ENCODE measurements at regions not wholly inside any gene's neighbourhood (a gene's known extent, or its start where the extent isn't known, plus 50 kb on each side); places are given as distances from the start of the nearest gene placed in this dataset.

- Histone ChIP-seq H3K4me3 (no peak overlapping the region), H3K4me1 (ENCODE audit: control insufficient read depth in 5 of 5, insufficient read depth in 5 of 5, low read length in 5 of 5) (no peaks in the 10 kb centered on the region), H3K36me3 (ENCODE audit: control insufficient read depth in 4 of 4, insufficient read depth in 4 of 4, low read length in 4 of 4) (no peaks in the 10 kb centered on the region), H3K27me3 (ENCODE audit: control insufficient read depth in 3 of 3, insufficient read depth in 3 of 3, low read length in 2 of 3) (peaks cover 7 to 51% (median 41%) of the 10 kb centered on the region in 3 donors), H3K27ac (ENCODE audit: low read depth in 1 of 2, low read length in 1 of 2) (no peak overlapping the region), H3K9ac (ENCODE audit: insufficient read depth in 1 of 2, low read length in 2 of 2) (no peak overlapping the region), H3K9me3 (ENCODE audit: control insufficient read depth in 4 of 4, insufficient read depth in 3 of 4, low read length in 3 of 4) (no peaks in the 10 kb centered on the region)
- 45 to 96% methylated on average over 1 of the region's 1 CpG for WGBS, 2 donors
- TF ChIP-seq CTCF (IDR thresholded peaks at IDR 0.05; ENCODE audit: control extremely low read depth, extremely low read depth) = no peak
- ATAC-seq (ENCODE audit: insufficient read depth, low FRiP score) (no peak), DNase-seq (no peak)
These were observed 91.0 kb downstream of the OR13H1 start for GRCh38 chrX:131634900-131635299.

- Histone ChIP-seq H3K27ac (ENCODE audit: low read depth in 1 of 2, low read length in 1 of 2) (no peak overlapping the region), H3K27me3 (ENCODE audit: control insufficient read depth in 3 of 3, insufficient read depth in 3 of 3, low read length in 2 of 3) (peaks cover 4 to 60% (median 30%) of the 10 kb centered on the region in 3 donors), H3K4me3 (no peak overlapping the region), H3K36me3 (ENCODE audit: control insufficient read depth in 4 of 4, insufficient read depth in 4 of 4, low read length in 4 of 4) (no peaks in the 10 kb centered on the region), H3K4me1 (ENCODE audit: control insufficient read depth in 5 of 5, insufficient read depth in 5 of 5, low read length in 5 of 5) (peaks cover 0 to 6% (median 3%) of the 10 kb centered on the region in 5 donors), H3K9me3 (ENCODE audit: control insufficient read depth in 4 of 4, insufficient read depth in 3 of 4, low read length in 3 of 4) (no peaks in the 10 kb centered on the region), H3K9ac (ENCODE audit: insufficient read depth in 1 of 2, low read length in 2 of 2) (no peak overlapping the region)
- no peak for ATAC-seq (ENCODE audit: insufficient read depth, low FRiP score)
- peak in 2 of 3 donors; percentile 32 to 65 for DNase-seq
- no peak for TF ChIP-seq CTCF (IDR thresholded peaks at IDR 0.05; ENCODE audit: control extremely low read depth, extremely low read depth)
- 72 to 90% methylated on average over 1 of the region's 1 CpG for WGBS, 2 donors
These were observed 102.2 kb downstream of the OR13H1 start for GRCh38 chrX:131646106-131646505.

GRCh38 chrX:131649741-131650140, 105.9 kb downstream of the OR13H1 start:
- Histone ChIP-seq H3K9ac (ENCODE audit: insufficient read depth in 1 of 2, low read length in 2 of 2) (no peak overlapping the region), H3K4me3 (no peak overlapping the region), H3K27ac (ENCODE audit: low read depth in 1 of 2, low read length in 1 of 2) (no peak overlapping the region), H3K9me3 (ENCODE audit: control insufficient read depth in 4 of 4, insufficient read depth in 3 of 4, low read length in 3 of 4) (no peaks in the 10 kb centered on the region), H3K27me3 (ENCODE audit: control insufficient read depth in 3 of 3, insufficient read depth in 3 of 3, low read length in 2 of 3) (peaks cover 4 to 48% (median 36%) of the 10 kb centered on the region in 3 donors), H3K36me3 (ENCODE audit: control insufficient read depth in 4 of 4, insufficient read depth in 4 of 4, low read length in 4 of 4) (no peaks in the 10 kb centered on the region), H3K4me1 (ENCODE audit: control insufficient read depth in 5 of 5, insufficient read depth in 5 of 5, low read length in 5 of 5) (peaks cover 0 to 6% (median 0%) of the 10 kb centered on the region in 5 donors)
- DNase-seq (no peak), ATAC-seq (ENCODE audit: insufficient read depth, low FRiP score) (no peak)
- WGBS, 2 donors = 73 to 92% methylated on average over 5 of the region's 5 CpGs
- TF ChIP-seq CTCF (IDR thresholded peaks at IDR 0.05; ENCODE audit: control extremely low read depth, extremely low read depth) = no peak
